Fibroblast of mammary gland (primary cell): ENCODE measurements at regions not wholly inside any gene's neighbourhood (a gene's known extent, or its start where the extent isn't known, plus 50 kb on each side); places are given as distances from the start of the nearest gene placed in this dataset.
"Not testable (repeated sequence)": the region's sequence is repeated elsewhere in the genome, so short reads cannot be mapped to it uniquely, and the experiment has no call there.

Experiments
- DNase-seq: peaks from one replicate; pipeline ENCODE4 v3.0.0-alpha.2; 2010; ENCODE audit warnings: low read depth
- H3K4me3 ChIP-seq: 2 replicates; pipeline ENCODE4 v1.5.1; 2011; ENCODE audit warnings: low read depth, mild to moderate bottlenecking, low read length, moderate library complexity; ENCODE audit not compliant: control insufficient read depth
- TF ChIP-seq, protein P1 (sequence below): conservative IDR thresholded peaks from 2 replicates; pipeline ENCODE4 v1.5.1; 2011; ENCODE audit warnings: low read depth, low read length, inconsistent platforms; ENCODE audit not compliant: control insufficient read depth, insufficient read depth

DNA sequence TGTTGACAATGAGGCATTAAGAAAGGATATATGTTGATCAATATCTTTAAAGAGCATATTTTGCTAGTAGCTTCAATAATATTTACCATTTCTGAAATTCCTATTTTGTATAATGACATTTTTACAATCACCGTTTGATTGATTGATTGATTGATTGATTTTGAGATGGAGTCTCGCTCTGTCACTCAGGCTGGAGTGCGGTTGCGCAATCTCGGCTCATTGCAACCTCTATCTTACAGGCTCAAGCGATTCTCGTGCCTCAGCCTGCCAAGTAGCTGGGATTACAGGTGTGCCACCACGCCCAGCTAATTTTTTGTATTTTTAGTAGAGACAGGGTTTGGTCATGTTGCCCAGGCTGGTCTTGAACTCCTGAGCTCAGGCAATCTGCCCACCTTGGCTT is 150.9 kb upstream of the TEX13D start:
- not testable (repeated sequence) for H3K4me3 ChIP-seq, DNase-seq

DNA sequence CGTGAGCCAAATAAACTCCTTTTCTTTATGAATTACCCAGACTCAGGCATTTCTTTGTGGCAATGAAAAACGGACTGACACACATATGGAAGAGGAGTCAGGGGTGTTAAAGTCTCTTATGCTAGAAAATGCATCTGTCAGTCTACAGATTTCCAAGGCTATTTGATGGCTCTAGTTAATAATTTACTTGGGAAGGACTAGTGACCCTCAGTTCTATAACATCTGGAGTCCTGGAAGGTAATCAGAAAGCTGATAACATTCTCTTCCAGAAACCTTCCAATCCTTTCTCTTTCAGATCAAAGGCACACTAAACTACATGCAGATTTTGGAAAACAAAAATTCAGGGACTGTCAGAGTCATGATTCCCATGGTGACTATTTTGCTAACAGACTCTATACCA is 142.0 kb upstream of the TEX13D start:
- TF ChIP-seq, protein P1, sequence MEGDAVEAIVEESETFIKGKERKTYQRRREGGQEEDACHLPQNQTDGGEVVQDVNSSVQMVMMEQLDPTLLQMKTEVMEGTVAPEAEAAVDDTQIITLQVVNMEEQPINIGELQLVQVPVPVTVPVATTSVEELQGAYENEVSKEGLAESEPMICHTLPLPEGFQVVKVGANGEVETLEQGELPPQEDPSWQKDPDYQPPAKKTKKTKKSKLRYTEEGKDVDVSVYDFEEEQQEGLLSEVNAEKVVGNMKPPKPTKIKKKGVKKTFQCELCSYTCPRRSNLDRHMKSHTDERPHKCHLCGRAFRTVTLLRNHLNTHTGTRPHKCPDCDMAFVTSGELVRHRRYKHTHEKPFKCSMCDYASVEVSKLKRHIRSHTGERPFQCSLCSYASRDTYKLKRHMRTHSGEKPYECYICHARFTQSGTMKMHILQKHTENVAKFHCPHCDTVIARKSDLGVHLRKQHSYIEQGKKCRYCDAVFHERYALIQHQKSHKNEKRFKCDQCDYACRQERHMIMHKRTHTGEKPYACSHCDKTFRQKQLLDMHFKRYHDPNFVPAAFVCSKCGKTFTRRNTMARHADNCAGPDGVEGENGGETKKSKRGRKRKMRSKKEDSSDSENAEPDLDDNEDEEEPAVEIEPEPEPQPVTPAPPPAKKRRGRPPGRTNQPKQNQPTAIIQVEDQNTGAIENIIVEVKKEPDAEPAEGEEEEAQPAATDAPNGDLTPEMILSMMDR: no peak
- H3K4me3 ChIP-seq: no peak overlapping the region
- DNase-seq: no peak

DNA sequence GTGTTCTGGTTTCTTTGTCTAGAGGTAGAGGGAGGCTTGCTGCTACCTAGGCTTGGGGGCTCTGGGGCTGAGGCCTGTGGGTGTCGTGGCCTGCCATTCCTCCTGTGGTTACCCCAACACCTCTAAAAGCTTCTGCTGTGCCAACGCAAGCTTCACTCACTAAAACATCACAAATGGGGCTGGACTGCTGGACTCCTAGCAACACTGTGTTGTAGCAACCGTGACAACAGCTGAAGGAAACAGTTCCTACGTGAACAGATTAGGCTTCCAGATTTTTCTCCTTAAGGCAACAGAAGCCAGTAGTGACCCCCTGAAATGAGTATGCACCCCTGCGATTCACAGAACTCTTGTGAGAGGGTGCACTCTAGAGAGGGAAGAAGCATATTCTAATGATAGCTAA is 138.3 kb upstream of the TEX13D start:
- H3K4me3 ChIP-seq: no peak overlapping the region
- no peak for DNase-seq

GRCh38 chrX:124194901-124195300 is 137.6 kb upstream of the TEX13D start:
- DNase-seq: no peak
- H3K4me3 ChIP-seq: no peak overlapping the region
- TF ChIP-seq, protein P1: no peak

More for the DNA sequence above, 138.3 kb upstream of the TEX13D start:
- TF ChIP-seq, protein P1: no peak

DNA sequence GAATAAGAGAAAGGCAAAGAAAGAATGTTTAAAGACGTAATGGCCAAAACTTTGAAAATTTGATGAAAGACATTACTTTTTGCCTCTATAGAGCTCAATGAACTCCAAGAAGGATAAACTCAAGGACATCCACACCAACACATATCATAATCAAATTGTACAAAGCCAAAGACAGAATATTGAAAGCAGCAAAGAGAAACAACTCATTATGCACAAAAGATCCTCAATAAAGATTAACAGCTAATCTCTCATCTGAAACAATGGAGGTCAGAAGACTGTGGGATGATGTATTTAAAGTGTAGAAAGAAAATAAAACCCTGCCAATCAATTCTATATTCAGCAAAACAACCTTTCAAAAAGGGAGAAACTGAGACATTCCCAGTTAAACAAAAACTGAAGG is 129.1 kb upstream of the TEX13D start:
- DNase-seq: no peak
- TF ChIP-seq, protein P1: no peak
- H3K4me3 ChIP-seq: no peak overlapping the region

GRCh38 chrX:124208660-124209059 is 123.8 kb upstream of the TEX13D start:
- no peak overlapping the region for H3K4me3 ChIP-seq
- no peak for DNase-seq
- TF ChIP-seq, protein P1: no peak

DNA sequence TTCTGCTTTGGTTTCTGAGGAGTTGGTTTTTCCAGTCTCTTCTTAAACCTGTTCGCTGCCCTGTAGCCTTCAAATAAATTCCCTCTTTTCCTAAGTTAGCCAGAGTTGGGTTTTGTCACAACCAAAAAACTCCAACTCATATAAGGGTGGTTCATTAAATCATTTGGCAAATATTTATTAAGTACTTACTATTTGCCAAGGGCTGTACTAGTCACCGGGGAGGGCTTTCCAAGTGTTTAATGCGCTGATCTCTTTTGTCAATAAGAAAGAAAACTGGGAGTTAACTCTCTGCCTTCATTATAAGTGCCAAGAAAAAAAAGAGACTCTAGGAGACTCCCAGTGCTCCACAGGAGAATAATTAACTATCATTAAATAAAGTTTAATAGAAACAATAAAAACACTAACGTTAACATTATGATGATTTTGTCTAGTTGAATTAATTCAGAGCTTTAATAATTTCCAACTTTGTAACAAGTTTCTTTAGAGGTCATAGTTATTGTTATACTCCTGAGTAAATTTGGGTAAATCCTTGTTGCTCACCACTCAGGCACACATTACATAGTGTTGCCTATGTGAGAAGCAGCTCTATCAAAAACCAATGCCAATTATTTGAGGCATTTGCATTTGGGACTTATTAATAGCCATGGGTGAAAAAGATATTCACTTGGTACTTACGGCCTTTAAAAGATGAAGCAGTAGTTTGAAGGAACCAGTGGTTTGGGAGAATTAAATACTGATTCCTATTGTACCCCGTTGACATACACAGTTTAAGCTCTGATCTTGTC is 122.5 kb upstream of the TEX13D start:
- DNase-seq: no peak
- TF ChIP-seq, protein P1: no peak
- H3K4me3 ChIP-seq: no peak overlapping the region
